GM19035 (cell line): ENCODE measurements at regions not wholly inside any gene's neighbourhood (a gene's known extent, or its start where the extent isn't known, plus 50 kb on each side); places are given as distances from the start of the nearest gene placed in this dataset.

Experiments
- ATAC-seq: cut with Tn5 transposase; IDR thresholded peaks from one replicate; pipeline ENCODE4 v1.9.1; 2021; ENCODE audit not compliant: unreplicated experiment

DNA sequence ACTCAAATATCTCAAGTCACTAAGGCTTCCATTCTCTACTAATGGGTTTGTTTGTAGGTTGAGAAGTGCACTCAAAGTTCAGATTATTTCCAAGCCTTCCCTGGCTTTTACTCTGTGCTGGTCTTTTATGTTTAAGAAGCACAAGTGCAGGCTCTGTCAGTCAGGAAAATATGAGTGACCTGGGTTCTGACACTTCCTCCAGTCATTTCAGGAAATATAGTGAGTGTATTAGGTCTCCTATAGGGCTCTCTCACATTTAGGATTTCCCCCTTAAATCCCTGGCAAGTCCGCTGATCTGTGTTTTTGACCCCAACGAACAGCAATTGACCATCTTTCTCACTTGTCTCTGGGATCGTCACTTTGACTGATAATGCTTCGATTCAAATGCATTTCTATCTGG, 210.2 kb downstream of the ARPP21 start:
- ATAC-seq: no peak

DNA sequence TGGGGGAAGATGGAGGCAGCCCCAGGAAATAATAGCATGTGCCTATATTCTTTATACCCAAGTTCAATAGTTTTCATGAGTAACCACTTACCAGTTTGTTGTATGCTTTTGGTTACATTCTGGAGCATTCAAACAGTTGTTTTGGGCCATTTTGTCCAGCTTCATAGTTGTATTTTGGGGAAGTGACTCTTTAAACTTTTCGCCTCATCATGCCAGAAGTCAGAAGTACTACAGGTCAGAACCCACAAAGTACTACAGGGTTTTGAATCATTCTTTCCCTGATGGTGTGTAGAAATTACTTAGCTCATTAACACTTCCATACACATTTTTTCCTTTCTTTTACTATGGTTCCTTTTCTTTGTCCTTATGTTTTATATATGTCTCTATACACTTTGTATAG, 210.6 kb downstream of the ARPP21 start:
- ATAC-seq: no peak

DNA sequence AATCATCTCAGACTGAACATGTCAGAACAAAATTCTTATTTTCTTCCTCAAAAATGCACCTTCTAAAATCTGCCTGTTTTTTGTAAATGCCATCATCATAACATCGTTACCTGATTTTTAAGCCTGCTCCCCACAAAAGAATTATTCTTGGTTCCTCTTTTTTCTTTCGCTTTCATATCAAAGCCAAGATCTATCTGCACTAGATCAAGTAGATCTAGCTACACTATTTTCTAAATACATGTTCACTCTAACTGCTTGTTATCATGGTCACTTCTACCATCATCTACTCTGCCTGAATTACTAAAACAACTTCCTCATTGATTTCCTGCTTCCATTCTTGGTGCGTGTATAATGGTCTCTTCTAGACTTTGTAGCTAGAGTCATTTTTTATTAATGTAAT, 217.7 kb downstream of the ARPP21 start:
- ATAC-seq: peak; percentile 92

DNA sequence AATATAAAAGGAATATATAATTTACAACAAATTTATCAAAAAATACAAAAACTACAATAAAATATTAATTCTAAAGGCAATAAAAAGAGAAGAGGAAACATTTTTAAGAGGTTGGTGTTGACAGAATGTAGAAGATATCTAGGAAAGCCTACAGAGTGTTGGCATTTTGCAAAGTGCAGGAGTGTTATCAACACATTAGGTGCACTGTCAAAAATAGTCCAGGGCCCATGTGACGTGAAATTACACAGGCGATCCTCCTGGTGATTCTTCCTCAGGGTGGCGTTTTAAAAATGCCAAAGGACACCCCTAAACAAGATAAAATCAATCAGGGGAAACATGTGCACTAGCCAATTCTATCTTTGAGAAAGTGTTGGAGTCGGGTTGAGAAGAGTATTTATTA, 222.7 kb downstream of the ARPP21 start:
- no peak for ATAC-seq

DNA sequence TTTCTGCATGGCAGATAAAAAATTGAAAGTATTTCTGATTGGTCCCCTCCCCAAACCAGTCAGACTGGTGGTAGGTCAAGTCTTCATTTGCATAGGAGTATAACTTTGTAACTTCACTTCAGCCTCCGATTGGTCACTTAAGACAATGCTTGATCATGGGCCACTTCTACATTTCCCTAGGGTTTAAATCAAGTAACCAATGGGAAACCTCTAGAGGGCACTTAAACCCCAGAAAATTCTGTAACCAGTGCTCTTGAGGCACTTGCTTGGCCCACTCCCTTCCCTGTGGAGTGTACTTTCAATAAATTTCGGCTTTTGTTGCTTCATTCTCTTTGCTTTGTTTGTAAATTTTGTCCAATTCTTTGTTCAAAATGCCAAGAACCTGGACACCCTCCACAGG, 225.5 kb downstream of the ARPP21 start:
- no peak for ATAC-seq

DNA sequence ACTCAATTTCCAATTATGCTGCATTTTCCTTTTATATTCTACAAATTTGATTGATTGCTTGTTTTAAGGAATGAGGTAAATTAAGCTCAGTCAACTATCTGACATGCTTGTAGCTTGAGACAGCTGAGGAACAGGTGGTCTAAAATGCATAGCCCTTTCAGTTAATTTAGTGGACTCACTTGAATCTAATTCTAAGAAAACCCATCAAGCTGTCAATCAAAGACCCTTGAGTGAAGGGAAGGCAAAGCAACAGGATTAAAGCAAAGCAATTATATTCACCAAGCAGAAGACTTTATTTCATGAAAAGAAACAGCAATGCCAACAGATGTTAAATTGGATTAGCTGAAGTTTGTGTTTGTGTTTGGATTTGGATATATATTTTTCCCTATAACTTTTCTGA, 228.5 kb downstream of the ARPP21 start:
- ATAC-seq: no peak

DNA sequence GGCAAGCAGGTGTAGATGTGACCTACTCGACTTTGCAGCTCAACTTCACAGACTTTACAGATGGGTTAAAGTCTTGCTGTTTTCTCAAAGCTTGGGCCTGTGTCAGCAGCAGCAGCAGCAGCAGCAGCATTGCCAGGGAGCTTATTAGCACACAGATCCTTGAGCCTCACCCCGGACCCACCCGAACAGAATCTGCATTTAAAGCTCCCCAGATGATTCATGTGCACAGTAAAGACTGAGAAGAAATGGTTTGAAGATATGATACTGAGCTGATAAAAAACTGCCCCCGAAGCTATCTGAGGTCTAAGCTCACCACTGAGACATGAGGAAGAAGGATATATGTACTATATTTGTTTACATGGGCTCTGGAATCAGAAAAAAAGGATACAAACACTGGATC, 231.7 kb downstream of the ARPP21 start:
- no peak for ATAC-seq

DNA sequence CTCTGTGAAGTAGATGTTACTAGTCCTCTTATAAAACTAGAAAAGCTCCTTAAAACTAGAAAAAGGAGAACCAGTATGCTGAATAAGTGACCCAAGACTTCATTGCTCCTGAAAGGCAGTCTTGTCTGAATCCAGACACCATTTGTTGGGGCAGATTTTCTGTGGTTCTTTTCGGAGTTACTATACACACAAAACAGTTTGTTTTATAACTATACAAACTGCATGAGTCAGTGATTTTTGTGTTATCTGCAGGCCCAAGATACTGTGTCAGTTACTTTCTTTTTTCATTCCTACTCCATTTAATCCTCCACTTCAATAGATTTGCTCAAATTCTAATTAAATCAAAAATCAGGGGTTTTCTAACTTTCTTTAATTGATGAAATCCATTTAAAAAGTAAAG, 244.6 kb downstream of the ARPP21 start:
- ATAC-seq: no peak

DNA sequence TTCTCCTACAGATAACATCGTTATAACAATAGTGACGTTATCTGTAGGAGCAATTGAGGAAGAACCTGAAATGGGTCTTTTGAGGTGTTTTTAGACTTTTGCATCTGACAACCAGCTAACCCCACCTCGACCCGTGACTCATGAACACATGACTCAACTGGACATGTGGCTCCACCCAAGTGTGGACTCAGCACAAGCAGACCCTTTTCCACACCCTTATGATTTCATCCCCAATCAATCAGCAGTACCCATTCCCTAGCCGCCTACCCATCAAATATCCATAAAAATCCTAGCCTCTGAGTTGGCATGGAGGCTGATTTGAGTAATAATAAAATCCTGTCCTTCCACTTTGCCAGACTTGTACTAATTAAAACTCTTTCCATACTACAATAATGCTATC, 255.4 kb downstream of the ARPP21 start:
- ATAC-seq: no peak

DNA sequence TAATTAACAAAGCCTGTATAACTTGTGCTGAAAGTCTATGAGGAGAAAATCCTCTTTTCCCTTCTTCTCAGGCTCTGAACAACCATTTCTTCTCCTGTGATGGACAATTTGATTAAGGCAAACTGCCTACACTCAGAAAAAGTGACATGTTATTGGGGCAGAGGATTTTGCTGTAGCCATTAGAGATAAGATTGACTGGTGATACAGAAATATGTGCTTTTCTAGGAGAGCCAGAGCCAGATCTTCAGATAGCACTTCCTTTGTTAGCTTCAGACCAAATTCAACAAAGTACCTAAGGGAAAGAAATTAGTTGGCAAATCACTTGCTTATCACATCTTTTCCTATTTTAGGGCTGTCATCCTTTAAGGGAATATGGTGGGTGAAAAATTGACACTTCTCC, 259.9 kb downstream of the ARPP21 start:
- no peak for ATAC-seq

DNA sequence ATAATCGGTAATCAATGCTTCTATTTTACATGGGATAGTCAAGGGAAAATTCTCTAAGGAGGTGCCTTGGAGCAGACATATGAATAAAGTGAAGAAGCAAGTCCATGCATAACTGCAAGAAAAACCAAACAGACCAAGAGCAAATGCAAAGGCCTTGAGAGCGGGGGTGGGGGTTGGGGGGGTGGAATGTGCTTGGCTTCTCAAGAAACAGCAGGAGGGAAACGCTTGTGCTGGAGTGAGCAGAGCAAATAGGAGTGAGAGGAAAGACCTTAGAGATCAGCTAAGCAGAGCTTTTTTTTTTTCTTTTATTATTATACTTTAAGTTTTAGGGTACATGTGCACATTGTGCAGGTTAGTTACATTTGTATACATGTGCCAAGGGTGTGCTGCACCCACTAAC, 260.8 kb downstream of the ARPP21 start:
- no peak for ATAC-seq

DNA sequence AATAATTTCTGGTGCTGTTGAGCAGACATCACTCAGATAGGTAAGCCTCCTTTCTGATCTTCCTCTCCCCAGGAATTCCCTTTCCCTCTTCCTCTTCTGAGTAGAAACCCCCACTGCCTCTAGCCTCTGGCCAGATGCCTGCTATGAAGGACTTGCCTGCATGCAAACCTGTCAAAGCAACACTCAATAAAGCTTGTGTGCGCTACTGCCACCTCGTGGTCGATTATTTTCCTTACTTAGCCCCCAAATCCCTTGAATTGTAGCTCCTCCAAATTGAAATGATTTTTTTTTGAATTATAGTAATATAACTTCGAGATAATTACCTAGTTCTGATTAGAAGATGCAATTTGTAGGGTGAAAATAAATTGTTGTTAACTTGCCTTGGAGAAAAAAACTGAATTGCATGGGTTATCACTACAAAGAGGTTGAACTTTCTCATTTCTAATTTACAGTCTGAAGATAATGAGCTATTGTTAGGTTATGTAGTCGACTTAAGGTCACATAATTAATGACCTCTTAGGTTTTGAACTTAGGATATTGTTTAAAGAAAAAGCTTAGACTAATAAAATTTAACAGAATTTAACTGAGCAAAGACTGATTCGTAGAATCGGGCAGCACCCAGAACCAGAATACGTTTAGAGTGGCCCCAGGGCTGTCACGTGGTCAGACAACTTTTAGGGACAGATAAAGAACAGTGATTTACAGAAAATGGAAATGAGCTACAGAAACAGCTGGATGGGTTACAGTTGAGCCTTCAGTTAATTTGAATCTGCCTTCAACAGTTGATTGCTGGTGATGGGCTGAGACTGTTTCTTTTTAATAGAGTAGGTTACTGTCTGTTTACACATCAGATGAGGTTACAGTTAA, 269.3 kb downstream of the ARPP21 start:
- ATAC-seq: peak; percentile 87

DNA sequence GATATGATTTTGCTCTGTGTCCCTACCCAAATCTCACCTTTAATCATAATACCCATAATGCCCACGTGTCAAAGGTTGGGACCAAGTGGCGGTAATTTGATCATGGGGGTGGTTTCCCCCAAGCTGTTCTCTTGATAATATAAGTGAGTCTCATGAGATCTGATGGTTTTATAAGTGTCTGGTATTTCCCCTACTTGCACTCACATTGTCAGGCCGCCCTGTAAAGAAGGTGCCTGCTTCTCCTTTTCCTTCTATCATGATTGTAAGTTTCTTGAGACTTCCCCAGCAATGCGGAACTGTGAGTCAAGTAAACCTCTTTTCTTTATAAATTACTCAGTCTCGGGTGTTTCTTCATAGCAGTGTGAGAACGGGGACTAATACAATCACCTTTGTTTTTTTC, 279.8 kb downstream of the ARPP21 start:
- ATAC-seq: no peak

DNA sequence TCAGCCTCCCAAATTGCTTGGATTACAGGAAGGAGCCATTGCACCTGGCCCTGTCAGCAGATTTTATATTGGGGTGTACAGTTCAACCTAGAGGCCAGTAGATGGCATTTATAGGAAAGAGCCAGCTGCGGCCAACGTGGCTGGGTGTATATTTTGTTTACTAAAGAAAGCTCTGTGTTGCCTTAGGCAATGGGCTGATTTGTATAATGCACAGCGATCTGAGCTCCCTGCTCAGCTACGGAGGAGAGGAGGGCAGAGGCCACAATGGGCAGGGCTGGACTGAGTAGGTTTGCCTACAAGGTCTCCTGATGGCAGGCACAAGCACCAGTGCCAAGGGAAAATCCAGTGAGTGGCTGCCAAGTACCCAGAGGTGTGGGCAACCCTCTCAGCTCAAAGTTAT, 282.4 kb downstream of the ARPP21 start:
- ATAC-seq: no peak

DNA sequence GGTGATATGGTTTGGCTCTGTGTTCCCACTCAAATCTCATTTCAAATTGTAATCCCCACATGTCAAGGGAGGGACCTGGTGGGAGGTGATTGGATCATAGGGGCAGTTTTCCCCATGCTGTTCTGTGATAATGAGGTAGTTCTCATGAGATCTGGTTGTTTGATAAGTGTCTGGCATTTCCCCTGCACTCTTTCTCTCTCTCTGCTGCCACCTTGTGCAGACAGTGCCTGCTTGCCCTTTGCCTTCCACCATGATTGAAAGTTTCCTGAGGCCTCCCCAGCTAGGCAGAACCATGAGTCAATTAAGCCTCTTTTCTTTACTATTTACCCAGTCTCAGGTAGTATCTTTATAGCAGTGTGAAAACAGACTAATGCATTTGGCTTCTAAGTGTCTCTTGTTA, 284.7 kb downstream of the ARPP21 start:
- ATAC-seq: peak; percentile 63

DNA sequence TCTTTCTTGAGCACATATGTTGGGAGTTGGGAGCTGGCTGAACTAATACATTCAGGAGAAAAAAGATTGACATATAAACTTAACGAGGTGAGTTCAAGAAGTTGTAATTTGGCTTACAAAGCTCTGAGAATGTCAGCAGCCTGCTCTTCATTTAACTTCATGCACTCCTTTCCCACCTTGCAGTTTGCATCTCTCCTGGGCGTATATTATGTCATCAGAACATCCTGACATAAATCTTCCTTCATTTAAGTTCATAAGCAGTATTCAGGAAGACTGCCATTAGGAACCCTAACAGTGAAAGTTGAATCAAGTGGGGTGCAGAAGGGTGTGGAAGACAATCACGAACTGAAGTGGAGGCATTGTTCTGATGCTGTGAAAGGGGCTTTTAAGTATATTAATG, 288.1 kb downstream of the ARPP21 start:
- ATAC-seq: no peak

DNA sequence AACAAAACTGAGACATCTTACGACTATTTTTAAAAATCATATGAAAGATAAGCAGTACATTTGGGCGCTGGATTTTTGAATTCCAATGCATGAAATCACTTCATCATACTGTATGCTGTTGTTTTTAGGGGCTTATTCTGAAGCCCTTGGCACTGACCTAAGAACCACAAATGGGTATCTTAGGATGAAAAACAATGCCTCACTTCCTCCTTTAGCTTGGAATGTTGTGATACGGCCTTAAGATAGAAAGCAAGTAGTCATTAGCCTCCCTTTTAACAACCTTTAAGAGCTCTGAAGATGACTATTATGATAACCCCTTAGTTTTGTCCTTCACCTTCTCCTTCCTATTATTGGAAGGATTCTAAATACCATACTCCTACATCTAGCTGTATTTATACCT, 289.8 kb downstream of the ARPP21 start:
- no peak for ATAC-seq

DNA sequence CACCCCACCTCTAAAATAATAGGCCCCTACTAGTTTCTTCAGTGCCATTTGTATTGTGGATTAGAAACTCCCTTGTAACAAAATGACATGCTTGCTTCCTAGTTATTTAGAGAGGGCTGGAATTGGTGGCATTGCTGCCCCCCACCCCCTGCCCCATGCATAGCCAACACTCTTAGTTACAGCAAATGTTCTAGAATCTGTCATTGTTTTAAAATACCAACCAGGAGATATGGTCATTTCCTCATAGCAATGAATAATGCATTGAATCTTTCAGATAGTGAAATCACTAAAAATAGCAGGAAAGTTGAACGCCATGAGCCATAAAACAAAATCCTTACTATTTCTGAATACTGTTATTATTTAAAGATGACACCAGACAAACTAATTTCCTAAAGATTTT, 292.5 kb downstream of the ARPP21 start:
- no peak for ATAC-seq

DNA sequence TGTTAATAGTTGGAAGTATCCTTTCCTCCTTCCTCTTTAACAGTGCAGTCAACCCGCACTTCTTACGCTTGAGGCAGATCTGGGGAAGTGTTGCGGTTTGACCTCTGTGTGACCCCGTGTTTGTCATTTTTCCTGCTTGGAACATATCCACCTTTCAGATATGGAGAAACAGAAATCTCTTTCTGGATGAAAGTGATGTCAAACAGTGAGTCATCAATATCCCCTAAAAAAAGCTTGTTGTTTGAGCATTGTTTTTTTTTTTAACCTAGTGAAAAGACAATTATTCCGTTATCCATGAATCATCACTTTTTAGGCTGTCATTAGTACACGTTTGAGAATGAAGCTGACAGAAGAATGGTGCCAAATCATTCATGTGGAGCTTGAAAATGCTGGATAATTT, 293.7 kb downstream of the ARPP21 start:
- ATAC-seq: no peak

DNA sequence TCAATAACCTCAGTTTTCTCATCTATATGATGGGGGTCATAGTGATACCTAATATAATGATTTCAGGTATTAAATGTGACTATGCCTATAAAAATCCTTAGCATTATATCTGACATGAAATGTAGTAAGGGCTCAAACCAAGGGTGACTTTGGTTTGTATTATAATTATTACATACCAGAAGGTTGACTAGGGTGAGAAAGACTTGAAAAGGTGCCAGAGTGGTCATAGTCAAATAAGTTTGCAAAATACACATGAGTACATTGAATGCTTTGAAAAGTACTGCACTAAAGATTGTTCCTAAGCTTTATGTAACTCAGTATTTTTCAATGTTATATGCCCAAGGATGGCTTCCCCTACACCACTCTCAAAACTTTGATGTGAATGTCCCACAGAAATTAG, 297.2 kb downstream of the ARPP21 start:
- ATAC-seq: no peak

DNA sequence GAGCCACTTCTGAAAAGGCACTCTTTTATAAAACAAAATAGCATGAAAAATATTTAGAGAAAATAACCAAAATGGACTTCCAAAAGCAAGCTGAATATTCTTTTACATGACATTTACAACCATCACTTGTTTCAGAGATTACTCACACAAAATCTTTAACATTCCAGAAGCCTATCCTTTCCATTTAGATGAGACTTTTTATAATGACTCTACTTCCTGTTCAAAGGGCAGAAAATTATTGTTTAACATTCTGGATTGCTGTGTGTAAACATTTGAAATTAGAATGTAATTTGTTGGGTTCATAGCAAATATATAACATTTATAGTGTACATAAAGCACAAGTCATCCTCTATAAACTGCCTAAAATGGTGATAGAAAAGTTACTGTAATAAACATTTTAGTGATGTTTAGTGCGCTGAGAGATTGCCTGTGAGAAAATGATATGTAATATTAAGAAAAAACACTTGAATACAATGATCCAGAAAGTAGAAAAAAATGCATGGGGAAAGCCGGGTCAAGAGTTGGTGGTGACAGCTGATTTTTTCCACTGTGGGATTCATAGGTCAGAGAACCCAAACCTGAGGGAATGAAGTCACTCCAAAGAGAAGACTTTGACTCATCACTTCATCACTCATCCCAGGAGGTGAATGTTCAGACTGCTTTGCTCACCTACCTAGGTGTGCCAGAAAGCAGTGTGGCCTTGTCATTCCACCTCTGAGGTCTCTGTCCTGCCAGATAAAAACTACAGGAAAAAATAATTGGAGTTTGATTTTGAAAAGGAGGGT, 305.8 kb downstream of the ARPP21 start:
- no peak for ATAC-seq

DNA sequence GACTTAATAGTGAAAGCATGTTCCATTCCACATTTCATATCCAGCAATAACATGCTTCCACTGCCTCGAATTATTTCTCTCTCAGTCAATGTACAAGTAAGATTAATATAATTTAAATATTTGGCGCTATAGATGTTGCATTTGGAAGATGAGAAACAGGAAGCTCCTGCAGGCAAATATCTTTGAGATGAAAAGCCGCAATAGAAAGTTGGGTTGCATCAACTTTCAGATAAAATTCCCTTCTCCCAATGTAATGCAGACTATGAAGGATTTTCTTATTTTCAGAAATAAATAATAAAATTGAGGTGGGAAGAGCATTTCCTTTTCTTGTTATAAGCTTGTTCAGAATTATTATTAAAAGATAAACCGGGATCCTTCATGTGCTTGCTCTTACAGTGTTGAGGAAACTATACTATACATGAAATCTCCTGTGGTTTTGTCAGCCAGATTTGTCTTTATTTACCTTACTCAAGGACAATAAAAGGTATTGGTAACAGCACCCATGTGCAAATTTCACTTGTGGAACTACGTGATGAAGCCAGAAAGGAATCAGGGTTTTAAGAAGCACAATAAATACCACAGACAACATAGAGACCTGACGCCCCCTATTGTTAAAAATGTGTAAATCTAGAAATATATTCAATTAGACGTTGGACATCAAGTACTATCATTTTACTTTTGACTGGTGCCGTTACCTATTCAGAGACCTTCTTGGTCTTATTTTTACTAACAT, 307.0 kb downstream of the ARPP21 start:
- no peak for ATAC-seq
